ENCODE measurements at regions not wholly inside any gene's neighbourhood (a gene's known extent, or its start where the extent isn't known, plus 50 kb on each side); places are given as distances from the start of the nearest gene placed in this dataset.

DNA sequence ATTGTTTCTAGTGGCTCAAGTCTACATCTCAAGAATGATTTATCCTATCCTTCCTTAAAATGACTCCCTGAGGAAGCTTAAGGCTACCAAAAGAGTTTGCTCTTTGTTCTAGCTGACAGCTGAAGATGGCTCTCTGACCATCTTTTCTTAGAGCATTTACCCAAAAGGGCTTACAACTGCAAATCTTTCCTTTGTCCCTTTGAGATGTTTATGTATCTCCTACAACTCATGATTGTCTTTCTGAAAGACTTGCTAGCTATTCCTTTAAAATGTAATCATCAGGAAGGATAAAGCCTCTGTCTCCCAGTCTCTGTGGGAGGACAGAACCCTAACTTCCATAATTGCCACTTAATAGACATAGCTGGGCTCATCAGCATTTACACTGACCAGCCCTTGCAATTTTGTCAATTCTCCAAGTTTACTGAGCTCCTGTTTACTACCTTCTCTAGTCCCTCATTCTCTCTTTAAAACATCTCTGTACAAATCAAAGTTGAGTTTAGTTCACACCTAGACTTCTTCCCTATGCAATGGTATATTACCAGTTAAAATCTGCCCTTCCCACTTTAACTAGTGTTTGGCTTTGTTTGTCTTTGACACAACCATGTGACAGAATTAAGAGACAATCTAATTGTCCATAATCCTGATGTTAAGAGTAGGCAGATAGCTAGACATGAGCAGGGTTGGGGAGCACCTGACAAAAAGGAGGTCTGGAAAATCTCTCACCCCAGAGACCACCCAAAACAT lies 188.2 kb downstream of the PTH2R start:
- no peaks in the 10 kb centered on the region for H3K79me2 ChIP-seq (ENCODE audit: insufficient read depth)
- H3F3A ChIP-seq (replicated peaks; ENCODE audit: insufficient read depth): no peaks in the 10 kb centered on the region
- no peaks in the 10 kb centered on the region for H3K9me2 ChIP-seq
- TF ChIP-seq SIN3A (IDR thresholded peaks at IDR 0.05; ENCODE audit: borderline replicate concordance, low read depth, low read length): no peak
- TF ChIP-seq EZH2phosphoT487 (IDR thresholded peaks at IDR 0.05; ENCODE audit: borderline replicate concordance, low read depth): no peak
- TF ChIP-seq, protein P1, sequence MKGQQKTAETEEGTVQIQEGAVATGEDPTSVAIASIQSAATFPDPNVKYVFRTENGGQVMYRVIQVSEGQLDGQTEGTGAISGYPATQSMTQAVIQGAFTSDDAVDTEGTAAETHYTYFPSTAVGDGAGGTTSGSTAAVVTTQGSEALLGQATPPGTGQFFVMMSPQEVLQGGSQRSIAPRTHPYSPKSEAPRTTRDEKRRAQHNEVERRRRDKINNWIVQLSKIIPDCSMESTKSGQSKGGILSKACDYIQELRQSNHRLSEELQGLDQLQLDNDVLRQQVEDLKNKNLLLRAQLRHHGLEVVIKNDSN (IDR thresholded peaks at IDR 0.05; ENCODE audit: borderline replicate concordance, low read depth): no peak
- TF ChIP-seq, protein P2, sequence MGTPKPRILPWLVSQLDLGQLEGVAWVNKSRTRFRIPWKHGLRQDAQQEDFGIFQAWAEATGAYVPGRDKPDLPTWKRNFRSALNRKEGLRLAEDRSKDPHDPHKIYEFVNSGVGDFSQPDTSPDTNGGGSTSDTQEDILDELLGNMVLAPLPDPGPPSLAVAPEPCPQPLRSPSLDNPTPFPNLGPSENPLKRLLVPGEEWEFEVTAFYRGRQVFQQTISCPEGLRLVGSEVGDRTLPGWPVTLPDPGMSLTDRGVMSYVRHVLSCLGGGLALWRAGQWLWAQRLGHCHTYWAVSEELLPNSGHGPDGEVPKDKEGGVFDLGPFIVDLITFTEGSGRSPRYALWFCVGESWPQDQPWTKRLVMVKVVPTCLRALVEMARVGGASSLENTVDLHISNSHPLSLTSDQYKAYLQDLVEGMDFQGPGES (IDR thresholded peaks at IDR 0.05; ENCODE audit: low read depth, low read length): no peak
- no peak for TF ChIP-seq YY1 (IDR thresholded peaks at IDR 0.05; ENCODE audit: low read depth)
- no peak for TF ChIP-seq TAF1 (IDR thresholded peaks at IDR 0.05; ENCODE audit: borderline replicate concordance, low read depth, low read length)
- TF ChIP-seq SMC3 (IDR thresholded peaks at IDR 0.05; ENCODE audit: low read depth, low read length): no peak
- TF ChIP-seq MXI1 (IDR thresholded peaks at IDR 0.05; ENCODE audit: low read depth, low read length): no peak
- TF ChIP-seq, protein P3, sequence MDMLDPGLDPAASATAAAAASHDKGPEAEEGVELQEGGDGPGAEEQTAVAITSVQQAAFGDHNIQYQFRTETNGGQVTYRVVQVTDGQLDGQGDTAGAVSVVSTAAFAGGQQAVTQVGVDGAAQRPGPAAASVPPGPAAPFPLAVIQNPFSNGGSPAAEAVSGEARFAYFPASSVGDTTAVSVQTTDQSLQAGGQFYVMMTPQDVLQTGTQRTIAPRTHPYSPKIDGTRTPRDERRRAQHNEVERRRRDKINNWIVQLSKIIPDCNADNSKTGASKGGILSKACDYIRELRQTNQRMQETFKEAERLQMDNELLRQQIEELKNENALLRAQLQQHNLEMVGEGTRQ (IDR thresholded peaks at IDR 0.05; ENCODE audit: borderline replicate concordance, low read depth, low read length): no peak
- TF ChIP-seq RAD21 (IDR thresholded peaks at IDR 0.05; ENCODE audit: low read length): no peak
- TF ChIP-seq FOXM1 (IDR thresholded peaks at IDR 0.05; ENCODE audit: low read depth): no peak
- no peak for TF ChIP-seq FOSL2 (IDR thresholded peaks at IDR 0.05; ENCODE audit: borderline replicate concordance, low read depth)
- no peak for TF ChIP-seq ELF1 (IDR thresholded peaks at IDR 0.05)
- no peak overlapping the region for H3K4me2 ChIP-seq
- H3K9ac ChIP-seq: no peak overlapping the region
- POLR2A ChIA-PET: no interaction called here
- no peaks in the 10 kb centered on the region for H3K27me3 ChIP-seq (ENCODE audit: insufficient read depth)
- no peaks in the 10 kb centered on the region for H4K20me1 ChIP-seq (ENCODE audit: insufficient read depth)
- H2AFZ ChIP-seq (ENCODE audit: low read depth): no peak overlapping the region
- H3K4me3 ChIP-seq (ENCODE audit: low read depth in 2 of 2, low read length in 1 of 2): no peak overlapping the region
- no peaks in the 10 kb centered on the region for H3K4me1 ChIP-seq (ENCODE audit: control insufficient read depth in 1 of 2, insufficient read depth in 2 of 2, low read depth in 1 of 2, low read length in 1 of 2)
- no peaks in the 10 kb centered on the region for H3K9me3 ChIP-seq
- DNase-seq: no peak
- H3K36me3 ChIP-seq (replicated peaks in 1 of 2; ENCODE audit: control insufficient read depth in 1 of 2, insufficient read depth in 2 of 2, low read length in 1 of 2): no peaks in the 10 kb centered on the region
- CTCF ChIA-PET: interaction anchor here (0.6 to 0.7 kb wide), 2 partner anchors 9 to 27 kb away, joined by 3 read pairs; no protein-coding TSS in a partner anchor
- no peak overlapping the region for H3K27ac ChIP-seq (ENCODE audit: low read depth in 2 of 2, low read length in 1 of 2)

Measured in SK-N-SH (cell line).